ENCODE measurements at regions not wholly inside any gene's neighbourhood (a gene's known extent, or its start where the extent isn't known, plus 50 kb on each side); places are given as distances from the start of the nearest gene placed in this dataset.

GRCh38 chr20:24393903-24394302 is 75.5 kb upstream of the SYNDIG1 start:
- Mint-ChIP-seq H3K27me3 (ENCODE audit: low read depth, unreplicated experiment) (peaks cover 29% of the 10 kb centered on the region), H3K4me3 (ENCODE audit: unreplicated experiment) (no peak overlapping the region), H3K9me3 (ENCODE audit: unreplicated experiment) (peaks cover 11% of the 10 kb centered on the region), H3K4me1 (ENCODE audit: low read depth, unreplicated experiment) (peaks cover 6% of the 10 kb centered on the region), H3K36me3 (ENCODE audit: low read depth, unreplicated experiment) (peaks cover 2% of the 10 kb centered on the region), H3K27ac (ENCODE audit: unreplicated experiment) (no peak overlapping the region)
- Histone ChIP-seq H3K79me2 (ENCODE audit: insufficient read depth, low read length) (no peaks in the 10 kb centered on the region), H2AFZ (ENCODE audit: low read depth, low read length) (no peak overlapping the region), H3K27ac (ENCODE audit: low read depth, low read length) (no peak overlapping the region), H3K4me3 (ENCODE audit: insufficient read depth, low read depth, low read length) (no peak overlapping the region), H3K9ac (ENCODE audit: low read length) (no peak overlapping the region), H3K9me3 (ENCODE audit: insufficient read depth, low read depth, low read length) (no peaks in the 10 kb centered on the region), H3K4me1 (ENCODE audit: insufficient read depth, low read length) (no peaks in the 10 kb centered on the region), H4K20me1 (ENCODE audit: insufficient read depth, low read length) (no peaks in the 10 kb centered on the region), H3K27me3 (ENCODE audit: insufficient read depth, low read length) (peaks cover 18% of the 10 kb centered on the region), H3K36me3 (ENCODE audit: insufficient read depth, low read length) (no peaks in the 10 kb centered on the region), H3K4me2 (ENCODE audit: low read length) (no peak overlapping the region)
- TF ChIP-seq EZH2 (IDR thresholded peaks at IDR 0.05; ENCODE audit: insufficient read depth, low read length) (no peak), CTCF (IDR thresholded peaks at IDR 0.05; ENCODE audit: insufficient read depth, low read depth, low read length) (no peak)
- DNase-seq (ENCODE audit: low read depth) (no peak), FAIRE-seq (no peak)

- no peak overlapping the region for H2AFZ ChIP-seq (ENCODE audit: low read depth, low read length)
- TF ChIP-seq CTCF (IDR thresholded peaks at IDR 0.05; ENCODE audit: insufficient read depth, low read depth, low read length) = no peak
- no peak for TF ChIP-seq EZH2 (IDR thresholded peaks at IDR 0.05; ENCODE audit: insufficient read depth, low read length)
- Mint-ChIP-seq H3K9me3 (ENCODE audit: unreplicated experiment) (peaks cover 7% of the 10 kb centered on the region), H3K36me3 (ENCODE audit: low read depth, unreplicated experiment) (peaks cover 2% of the 10 kb centered on the region), H3K4me3 (ENCODE audit: unreplicated experiment) (no peak overlapping the region), H3K4me1 (ENCODE audit: low read depth, unreplicated experiment) (peaks cover 6% of the 10 kb centered on the region), H3K27ac (ENCODE audit: unreplicated experiment) (no peak overlapping the region), H3K27me3 (ENCODE audit: low read depth, unreplicated experiment) (peaks cover 29% of the 10 kb centered on the region)
- H3K36me3 ChIP-seq (ENCODE audit: insufficient read depth, low read length) = no peaks in the 10 kb centered on the region
- no peak overlapping the region for H3K27ac ChIP-seq (ENCODE audit: low read depth, low read length)
- H3K4me1 ChIP-seq (ENCODE audit: insufficient read depth, low read length) = no peaks in the 10 kb centered on the region
- H3K4me2 ChIP-seq (ENCODE audit: low read length) = no peak overlapping the region
- H3K9me3 ChIP-seq (ENCODE audit: insufficient read depth, low read depth, low read length) = no peaks in the 10 kb centered on the region
- no peaks in the 10 kb centered on the region for H3K79me2 ChIP-seq (ENCODE audit: insufficient read depth, low read length)
- DNase-seq (ENCODE audit: low read depth) (no peak), FAIRE-seq (no peak)
- no peaks in the 10 kb centered on the region for H4K20me1 ChIP-seq (ENCODE audit: insufficient read depth, low read length)
- H3K9ac ChIP-seq (ENCODE audit: low read length) = no peak overlapping the region
- no peak overlapping the region for H3K4me3 ChIP-seq (ENCODE audit: insufficient read depth, low read depth, low read length)
- peaks cover 21% of the 10 kb centered on the region for H3K27me3 ChIP-seq (ENCODE audit: insufficient read depth, low read length)
These were observed 76.8 kb upstream of the SYNDIG1 start for GRCh38 chr20:24392612-24393011.

GRCh38 chr20:24389686-24390085 is 79.7 kb upstream of the SYNDIG1 start:
- H3K36me3 ChIP-seq (ENCODE audit: insufficient read depth, low read length) = no peaks in the 10 kb centered on the region
- Mint-ChIP-seq H3K4me3 (ENCODE audit: unreplicated experiment) (no peak overlapping the region), H3K4me1 (ENCODE audit: low read depth, unreplicated experiment) (peaks cover 6% of the 10 kb centered on the region), H3K27ac (ENCODE audit: unreplicated experiment) (no peak overlapping the region), H3K27me3 (ENCODE audit: low read depth, unreplicated experiment) (peaks cover 26% of the 10 kb centered on the region), H3K36me3 (ENCODE audit: low read depth, unreplicated experiment) (no peaks in the 10 kb centered on the region), H3K9me3 (ENCODE audit: unreplicated experiment) (no peaks in the 10 kb centered on the region)
- H3K4me3 ChIP-seq (ENCODE audit: insufficient read depth, low read depth, low read length) = no peak overlapping the region
- peaks cover 18% of the 10 kb centered on the region for H3K27me3 ChIP-seq (ENCODE audit: insufficient read depth, low read length)
- DNase-seq (ENCODE audit: low read depth) (no peak), FAIRE-seq (no peak)
- H3K79me2 ChIP-seq (ENCODE audit: insufficient read depth, low read length) = no peaks in the 10 kb centered on the region
- H4K20me1 ChIP-seq (ENCODE audit: insufficient read depth, low read length) = no peaks in the 10 kb centered on the region
- H3K4me2 ChIP-seq (ENCODE audit: low read length) = no peak overlapping the region
- no peak overlapping the region for H3K9ac ChIP-seq (ENCODE audit: low read length)
- H3K4me1 ChIP-seq (ENCODE audit: insufficient read depth, low read length) = no peaks in the 10 kb centered on the region
- no peak overlapping the region for H3K27ac ChIP-seq (ENCODE audit: low read depth, low read length)
- no peak for TF ChIP-seq CTCF (IDR thresholded peaks at IDR 0.05; ENCODE audit: insufficient read depth, low read depth, low read length)
- no peak for TF ChIP-seq EZH2 (IDR thresholded peaks at IDR 0.05; ENCODE audit: insufficient read depth, low read length)
- H3K9me3 ChIP-seq (ENCODE audit: insufficient read depth, low read depth, low read length) = no peaks in the 10 kb centered on the region
- no peak overlapping the region for H2AFZ ChIP-seq (ENCODE audit: low read depth, low read length)
